Activated CD4-positive, alpha-beta T cell treated with anti-CD3 and anti-CD28 coated beads, Interleukin-2, Interleukin-4, amounts not matched to agents 100 ng/mL and 50 ng/mL, durations not matched to agents 16 hours and 8 hours (primary cell): ENCODE measurements at regions not wholly inside any gene's neighbourhood (a gene's known extent, or its start where the extent isn't known, plus 50 kb on each side); places are given as distances from the start of the nearest gene placed in this dataset.
A peak's percentile ranks its signal among the peaks of the same experiment; 100 is the strongest.
"Not testable (repeated sequence)": the region's sequence is repeated elsewhere in the genome, so short reads cannot be mapped to it uniquely, and the experiment has no call there.

Experiments used
- DNase-seq: peaks from one replicate; pipeline ENCODE4 v3.0.0-alpha.2; 2020; ENCODE audit warnings: low spot score

- no peak for DNase-seq
Observed at GRCh38 chr1:226461087-226461486, 53.2 kb upstream of the PARP1 start.

DNA sequence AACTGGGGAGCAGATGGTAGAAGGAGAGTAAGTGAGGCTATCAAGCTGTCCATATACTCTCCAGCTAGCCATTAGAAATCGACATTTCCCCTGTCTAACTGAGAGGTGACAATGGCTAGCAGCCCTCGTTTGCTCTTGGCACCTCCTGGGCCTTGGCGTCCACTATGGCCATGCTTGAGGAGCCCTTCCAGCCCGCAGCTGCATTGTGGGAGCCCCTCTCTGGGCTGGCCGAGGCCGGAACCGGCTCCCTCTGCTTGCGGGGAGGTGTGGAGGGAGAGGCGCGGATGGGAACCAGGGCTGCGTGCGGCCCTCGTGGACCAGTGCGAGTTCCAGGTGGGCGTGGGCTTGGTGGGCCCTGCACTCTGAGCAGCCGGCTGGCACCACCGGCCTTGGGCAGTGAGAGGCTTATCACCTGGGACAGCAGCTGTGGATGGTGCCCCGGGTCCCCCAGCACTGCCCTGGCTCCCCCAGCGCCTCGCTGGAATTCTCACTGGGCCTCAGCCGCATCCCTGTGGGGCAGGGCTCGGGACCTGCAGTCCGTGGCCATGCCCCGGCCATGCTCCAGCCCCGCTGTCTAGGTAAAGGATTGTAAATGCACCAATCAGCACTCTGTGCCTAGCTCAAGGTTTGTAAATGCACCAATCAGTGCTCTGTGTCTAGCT lies 56.2 kb upstream of the PARP1 start:
- no peak for DNase-seq

GRCh38 chr1:226464587-226464971 lies 56.7 kb upstream of the PARP1 start:
- not testable (repeated sequence) for DNase-seq

GRCh38 chr1:226466296-226466695 lies 58.4 kb upstream of the PARP1 start:
- no peak for DNase-seq

DNA sequence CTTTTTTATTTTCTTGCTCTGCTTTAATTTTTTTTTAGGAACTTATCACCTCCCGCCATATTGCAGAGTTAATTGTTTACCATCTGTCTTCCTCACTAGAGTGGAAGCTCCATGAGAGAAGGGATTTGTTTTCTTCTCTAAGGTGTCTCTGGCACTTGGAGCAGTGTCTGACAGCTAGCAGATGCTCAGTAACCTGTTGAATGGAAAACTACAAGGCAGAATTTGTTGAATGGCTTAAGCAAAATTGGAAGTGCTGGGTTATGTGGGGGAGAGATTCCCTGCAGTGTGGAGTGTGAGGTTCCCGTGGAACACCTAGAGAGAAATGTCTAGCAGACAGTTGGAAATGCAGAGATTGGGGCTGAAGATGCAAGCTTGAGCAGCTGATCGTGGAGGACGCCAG lies 59.5 kb upstream of the PARP1 start:
- no peak for DNase-seq

DNA sequence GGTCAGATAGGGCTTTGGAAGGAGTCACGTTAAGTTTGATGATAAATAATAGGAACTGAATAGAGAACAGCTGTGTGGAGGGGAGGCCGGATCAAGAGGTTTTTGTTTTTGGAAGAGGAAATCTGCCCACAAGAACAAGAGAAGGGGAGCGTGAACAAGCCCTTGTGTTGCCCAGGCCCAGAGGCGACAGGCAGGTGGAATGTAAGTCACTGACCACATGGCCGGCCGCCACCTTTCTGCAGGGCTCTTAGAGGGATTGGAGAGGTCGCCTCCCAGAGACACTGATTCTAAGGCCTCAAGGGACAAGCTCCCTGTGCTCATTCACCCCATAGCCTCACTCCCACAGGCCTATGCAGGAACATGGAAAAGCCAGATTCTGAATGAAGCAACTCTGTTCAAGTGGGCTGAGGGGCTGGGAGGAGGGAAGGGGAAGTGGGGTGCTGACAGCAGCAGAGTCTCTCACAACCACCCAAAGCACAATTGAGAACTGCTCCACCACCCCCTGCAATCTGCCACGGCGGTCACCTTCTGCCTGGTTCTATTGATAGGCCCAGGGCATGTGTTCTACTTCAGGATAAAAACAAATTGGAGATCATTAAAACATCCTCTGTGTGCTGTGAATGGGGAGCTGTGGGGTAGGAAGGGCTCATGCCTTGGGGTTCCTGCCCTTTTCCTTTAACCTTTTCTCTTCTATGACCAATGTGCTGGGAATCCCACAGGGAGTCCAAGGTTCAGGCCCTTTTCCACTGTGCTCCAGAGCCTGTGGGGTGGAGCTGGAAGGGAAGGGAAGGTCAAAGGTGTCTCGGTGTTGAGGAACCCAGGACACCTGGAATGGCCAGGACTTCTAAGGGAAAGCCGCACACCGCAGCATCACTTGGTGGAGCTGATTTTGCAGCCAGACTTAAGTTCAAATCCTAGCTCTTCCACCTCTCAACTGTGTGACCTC lies 63.3 kb upstream of the PARP1 start:
- DNase-seq, result no peak

GRCh38 chr1:226473325-226473724 lies 65.4 kb upstream of the PARP1 start:
- no peak for DNase-seq

GRCh38 chr1:226474041-226474440 lies 66.1 kb upstream of the PARP1 start:
- no peak for DNase-seq

DNA sequence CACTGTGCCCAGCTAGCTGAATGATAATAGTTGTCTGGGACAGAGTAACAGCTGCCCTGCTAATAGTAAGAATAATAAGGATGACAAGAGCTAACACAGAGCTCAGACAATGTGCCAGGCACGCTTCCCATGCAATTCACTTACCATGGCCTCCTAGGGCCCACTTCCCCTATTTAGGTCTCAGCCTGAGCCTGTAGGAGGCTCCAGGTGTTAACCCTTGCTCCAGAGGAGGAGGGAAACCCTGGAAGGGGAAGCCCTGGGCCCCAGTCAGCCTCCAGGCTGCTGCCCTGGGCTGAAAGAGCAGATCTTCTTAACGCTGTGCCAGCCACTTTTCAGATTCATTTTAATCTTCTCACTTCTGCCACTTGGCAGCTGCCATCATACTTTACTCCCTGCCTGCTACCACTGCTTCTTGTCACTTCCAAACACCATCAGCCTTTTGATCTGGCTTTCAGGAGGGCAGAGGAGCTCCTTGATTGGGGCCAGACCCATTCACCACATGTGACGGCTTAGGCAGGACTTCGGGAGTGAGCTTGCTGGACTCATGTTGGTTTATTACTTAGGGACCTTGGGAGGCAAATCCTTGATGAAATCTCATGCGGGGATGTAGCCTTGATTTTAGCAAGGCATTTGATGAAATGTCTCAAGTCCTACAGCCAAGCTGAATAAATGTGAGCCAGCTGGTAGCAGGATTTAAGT lies 66.7 kb upstream of the PARP1 start:
- no peak for DNase-seq

DNA sequence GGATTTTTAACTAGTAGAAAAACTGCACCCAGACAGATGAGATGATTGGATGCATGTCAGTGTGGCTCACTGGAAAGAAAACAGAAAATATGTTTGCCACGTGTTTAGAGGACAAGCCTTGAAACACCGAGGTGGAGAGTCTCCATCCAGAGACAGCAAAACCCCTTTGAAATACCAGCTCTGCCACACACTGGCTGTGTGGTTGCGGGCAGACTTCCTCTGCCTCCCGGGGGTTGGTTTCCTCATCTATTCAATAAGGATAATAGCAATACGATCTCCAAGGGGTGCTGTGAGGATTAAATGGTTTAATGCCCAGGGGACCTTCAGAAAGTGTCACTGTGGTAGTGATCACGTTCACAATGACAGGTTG lies 67.2 kb upstream of the PARP1 start:
- DNase-seq, result no peak

DNA sequence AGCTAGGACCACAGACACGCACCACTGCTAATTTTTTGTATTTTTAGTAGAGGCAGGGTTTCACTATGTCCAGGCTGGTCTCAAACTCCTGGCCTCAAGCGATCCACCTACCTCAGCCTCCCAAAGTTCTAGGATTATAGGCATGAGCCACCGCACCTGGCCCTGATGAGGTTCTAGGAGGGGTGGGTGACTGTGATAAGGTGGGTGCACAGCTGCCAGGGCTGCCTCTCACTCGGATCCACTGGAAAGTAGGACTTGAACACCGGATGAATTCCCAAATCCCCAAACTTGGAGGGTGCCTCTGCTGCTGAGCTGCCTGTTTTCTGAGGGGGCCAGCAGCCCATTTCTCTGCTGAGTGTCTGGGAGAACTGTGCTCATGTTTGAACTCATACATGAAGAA lies 68.2 kb upstream of the PARP1 start:
- no peak for DNase-seq

DNA sequence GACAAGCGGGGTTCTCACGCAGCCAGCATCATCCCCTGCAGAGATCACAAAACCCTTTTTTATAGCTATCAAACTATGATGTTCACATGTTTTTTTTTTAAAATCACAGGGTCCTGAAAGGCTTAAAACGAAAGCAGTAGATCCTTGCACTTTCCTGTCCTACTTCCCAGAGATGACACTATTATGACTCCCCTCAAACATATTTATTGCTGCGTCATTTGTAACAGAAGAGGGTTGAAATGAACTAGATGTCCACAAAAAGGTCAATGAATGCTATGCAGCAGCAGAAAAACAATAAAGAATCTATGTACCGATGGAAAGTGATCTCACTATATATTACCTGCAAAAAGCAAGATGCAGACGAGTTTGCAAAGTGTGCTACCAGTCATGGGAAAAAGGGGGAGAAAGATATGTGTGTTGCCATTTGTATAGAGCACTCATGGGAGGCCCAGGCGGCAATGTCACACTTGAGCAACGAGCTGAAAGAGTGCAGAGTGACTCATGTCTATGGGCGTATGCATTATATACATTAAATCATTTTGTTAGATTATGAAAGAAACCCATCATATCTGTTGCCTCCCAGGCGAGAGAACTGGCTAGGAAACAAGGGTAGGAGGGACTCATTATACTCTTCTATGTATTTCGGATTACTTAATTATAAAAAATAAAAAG lies 68.9 kb upstream of the PARP1 start:
- DNase-seq, result no peak

DNA sequence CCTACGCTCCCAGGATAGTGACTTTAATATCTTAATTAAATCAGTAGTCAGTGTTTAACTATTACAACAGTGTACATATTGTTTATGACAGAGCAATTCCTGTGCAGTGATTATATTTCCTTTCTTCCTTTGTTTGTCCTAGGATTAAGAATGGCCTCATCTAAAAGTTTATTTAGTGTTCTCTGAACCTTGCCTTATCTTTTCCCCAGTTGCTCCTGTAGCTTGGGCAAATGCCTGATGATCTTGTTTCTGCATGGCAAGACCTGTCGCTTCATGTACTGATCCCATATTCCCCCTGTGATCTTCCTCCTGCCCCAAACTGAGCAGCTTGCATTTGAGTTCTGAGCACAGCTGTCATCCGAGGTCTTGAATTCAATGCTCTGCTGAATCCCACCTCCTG lies 69.1 kb upstream of the STUM start:
- DNase-seq, result no peak

DNA sequence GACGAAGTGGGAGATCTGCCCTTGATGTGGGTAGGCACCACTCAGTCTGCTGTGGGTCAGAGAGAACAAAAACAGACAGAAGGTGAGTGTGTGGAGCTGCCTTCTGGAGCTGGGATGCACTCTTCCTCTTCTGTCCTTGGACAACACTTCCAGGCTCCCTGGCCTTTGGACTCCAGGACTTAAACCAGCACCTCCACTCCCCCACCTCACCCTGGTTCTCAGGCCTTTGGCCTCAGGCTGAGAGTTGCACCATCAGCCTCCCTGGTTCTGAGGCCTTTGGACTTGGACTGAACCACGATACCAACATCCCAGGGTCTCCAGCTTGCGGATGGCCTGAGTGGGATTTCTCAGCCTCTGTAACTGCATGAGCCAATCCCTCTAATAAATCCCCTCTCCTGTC lies 68.1 kb upstream of the STUM start:
- DNase-seq, result no peak

DNA sequence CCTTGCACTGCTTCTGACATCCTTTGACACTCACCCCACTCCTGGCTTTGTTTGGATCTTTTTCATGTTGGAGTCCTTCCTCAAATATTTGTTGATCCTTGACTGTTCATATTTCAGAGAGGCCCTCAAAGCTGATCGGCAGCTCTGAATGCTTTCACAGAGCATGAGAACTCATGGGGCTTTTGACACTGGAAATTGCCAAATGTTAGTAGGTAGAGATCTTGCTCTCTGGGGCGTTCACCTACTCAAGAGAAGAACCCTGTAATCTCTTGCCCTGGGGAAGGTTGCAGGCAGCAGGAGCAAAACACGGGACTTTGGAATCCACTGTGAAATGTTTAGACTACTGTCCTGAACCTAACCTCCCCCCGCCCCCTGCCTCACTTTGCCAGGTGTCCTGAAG lies 67.4 kb upstream of the STUM start:
- no peak for DNase-seq

DNA sequence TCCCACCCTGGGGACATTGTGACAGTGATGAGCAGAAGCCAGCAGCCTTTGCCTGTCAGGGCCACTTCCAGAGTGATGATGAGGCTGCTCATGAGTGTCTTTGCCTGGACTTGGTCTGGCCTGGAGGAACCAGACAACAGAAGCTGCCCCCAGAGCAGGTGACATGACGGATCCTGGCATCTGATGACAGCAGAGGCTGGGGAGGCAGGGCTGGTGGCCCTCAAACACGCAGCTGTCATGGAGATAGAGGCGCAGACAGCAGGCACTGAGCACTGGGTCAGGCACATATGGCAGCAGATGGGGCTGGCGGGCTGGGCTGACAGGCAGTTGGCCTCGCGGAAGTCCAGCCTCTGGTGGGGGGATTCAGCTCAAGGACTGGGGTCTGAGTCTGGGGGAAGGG lies 66.4 kb upstream of the STUM start:
- no peak for DNase-seq

DNA sequence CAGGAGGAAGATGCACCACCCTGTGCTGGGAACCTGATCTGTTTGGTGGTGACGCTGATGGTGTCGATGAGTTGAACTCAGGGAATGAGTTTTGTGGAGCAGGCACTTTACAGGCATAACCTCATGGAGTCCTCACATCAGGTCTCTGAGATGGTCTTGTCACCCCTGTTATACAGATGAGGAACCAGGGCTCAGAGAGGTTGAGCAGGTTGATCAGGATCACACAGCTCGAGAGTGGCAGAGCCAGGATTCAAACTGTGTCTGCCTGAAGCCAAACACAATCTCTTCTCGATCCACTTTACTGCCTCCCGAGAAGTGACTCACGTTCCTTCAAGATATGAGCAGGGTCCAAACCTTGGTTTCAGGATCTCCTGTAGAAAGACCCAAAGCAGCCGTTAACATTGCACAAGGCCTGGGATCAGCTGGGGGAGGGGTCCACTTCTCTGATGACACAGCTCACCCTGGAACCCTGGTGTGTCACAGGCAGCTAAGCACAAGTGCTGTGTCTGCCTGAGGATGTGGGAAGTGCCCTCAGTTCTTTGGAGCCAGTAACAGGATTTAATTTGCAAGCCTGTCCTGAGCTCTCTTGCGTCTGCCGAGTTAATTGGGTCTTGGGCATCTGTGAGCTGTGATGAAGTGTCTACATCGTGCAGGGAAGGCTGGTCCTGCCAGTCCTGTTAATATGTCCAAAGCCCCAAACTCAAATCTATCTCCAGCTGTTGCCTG lies 65.4 kb upstream of the STUM start:
- no peak for DNase-seq

- no peak for DNase-seq
Observed at GRCh38 chr1:226485192-226485591, 63.4 kb upstream of the STUM start.

DNA sequence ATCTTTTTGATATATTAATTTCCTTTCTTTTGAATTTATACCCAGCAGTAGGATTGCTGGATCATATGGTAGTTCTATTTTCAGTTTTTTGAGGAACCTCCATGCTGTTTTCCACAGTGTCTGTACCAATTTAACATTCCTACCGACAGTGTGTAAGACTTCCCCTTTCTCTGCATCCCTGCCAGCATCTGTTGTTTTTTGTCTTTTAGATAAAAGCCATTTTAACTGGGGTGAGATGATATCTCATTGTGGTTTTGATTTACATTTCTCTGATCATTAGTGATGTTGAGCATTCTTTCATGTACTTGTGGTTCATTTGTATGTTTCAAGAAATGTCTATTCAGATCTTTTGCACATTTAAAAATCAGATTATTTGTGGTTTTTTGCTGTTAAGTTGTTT lies 62.4 kb upstream of the STUM start:
- DNase-seq, result no peak

- no peak for DNase-seq
Observed at GRCh38 chr1:226487921-226488320, 60.6 kb upstream of the STUM start.

GRCh38 chr1:226489718-226490425 lies 58.7 kb upstream of the STUM start:
- peak; percentile 6 for DNase-seq
